DMS79 (cell line): ENCODE measurements at regions not wholly inside any gene's neighbourhood (a gene's known extent, or its start where the extent isn't known, plus 50 kb on each side); places are given as distances from the start of the nearest gene placed in this dataset.
A peak's percentile ranks its signal among the peaks of the same experiment; 100 is the strongest.

Source experiments
- DNase-seq: peaks from one replicate; lab custom pipeline; 2025; lab: John Stamatoyannopoulos, UW

GRCh38 chr5:133797167-133797566 lies 171.3 kb downstream of the C5orf15 start:
- DNase-seq = no peak

- DNase-seq = no peak
Observed at GRCh38 chr5:133796186-133796585, 172.2 kb downstream of the C5orf15 start.

- DNase-seq = no peak
Observed at GRCh38 chr5:133794771-133795415, 173.5 kb downstream of the C5orf15 start.

- no peak for DNase-seq
Observed at GRCh38 chr5:133793756-133794465, 174.5 kb downstream of the C5orf15 start.

GRCh38 chr5:133792655-133793054 lies 175.8 kb downstream of the C5orf15 start:
- DNase-seq = no peak

- DNase-seq = no peak
Observed at GRCh38 chr5:133792024-133792423, 176.4 kb downstream of the C5orf15 start.

- DNase-seq = peak; percentile 70
Observed at GRCh38 chr5:133790898-133791297, 177.5 kb downstream of the C5orf15 start.

- DNase-seq = no peak
Observed at GRCh38 chr5:133789428-133789827, 177.1 kb upstream of the FSTL4 start.

GRCh38 chr5:133788121-133788520 lies 175.8 kb upstream of the FSTL4 start:
- DNase-seq = no peak

- DNase-seq = no peak
Observed at GRCh38 chr5:133786420-133786819, 174.1 kb upstream of the FSTL4 start.

GRCh38 chr5:133785182-133785581 lies 172.8 kb upstream of the FSTL4 start:
- DNase-seq = no peak

- DNase-seq = no peak
Observed at GRCh38 chr5:133783481-133783880, 171.1 kb upstream of the FSTL4 start.

- DNase-seq = no peak
Observed at GRCh38 chr5:133782736-133783135, 170.4 kb upstream of the FSTL4 start.

GRCh38 chr5:133781436-133782225 lies 169.3 kb upstream of the FSTL4 start:
- DNase-seq = no peak

- DNase-seq = no peak
Observed at GRCh38 chr5:133780619-133781280, 168.4 kb upstream of the FSTL4 start.

- DNase-seq = no peak
Observed at GRCh38 chr5:133779828-133780475, 167.6 kb upstream of the FSTL4 start.

GRCh38 chr5:133778636-133779035 lies 166.3 kb upstream of the FSTL4 start:
- no peak for DNase-seq

GRCh38 chr5:133777951-133778350 lies 165.6 kb upstream of the FSTL4 start:
- no peak for DNase-seq

GRCh38 chr5:133775584-133776304 lies 163.4 kb upstream of the FSTL4 start:
- no peak for DNase-seq

- no peak for DNase-seq
Observed at GRCh38 chr5:133773247-133774202, 161.2 kb upstream of the FSTL4 start.
